Medulla oblongata (tissue), 1 donor: ENCODE measurements at regions not wholly inside any gene's neighbourhood (a gene's known extent, or its start where the extent isn't known, plus 50 kb on each side); places are given as distances from the start of the nearest gene placed in this dataset.

ENCODE experiments used
- DNase-seq: peaks from one replicate; pipeline ENCODE4 v3.0.0-alpha.2; 2015; ENCODE audit errors: extremely low spot score

DNA sequence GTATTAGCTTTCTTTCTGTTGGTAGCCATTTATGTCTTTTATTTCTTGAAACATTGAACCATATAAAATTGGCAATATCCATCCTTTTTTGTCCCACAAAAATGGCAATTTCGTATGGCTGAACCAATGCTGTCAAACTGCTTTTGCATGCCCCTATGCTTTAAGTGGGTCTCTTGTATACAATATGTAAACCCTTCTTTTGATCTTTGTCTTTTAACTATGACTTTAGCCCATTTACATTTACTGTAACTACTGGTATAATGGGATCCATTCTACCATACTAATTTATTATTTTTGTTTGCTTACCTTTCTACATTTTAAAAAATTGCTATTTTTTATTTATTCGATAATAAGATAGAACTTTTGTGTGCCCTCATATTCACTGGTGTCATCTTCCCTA is 93.4 kb downstream of the TENT4A start:
- DNase-seq: no peak

DNA sequence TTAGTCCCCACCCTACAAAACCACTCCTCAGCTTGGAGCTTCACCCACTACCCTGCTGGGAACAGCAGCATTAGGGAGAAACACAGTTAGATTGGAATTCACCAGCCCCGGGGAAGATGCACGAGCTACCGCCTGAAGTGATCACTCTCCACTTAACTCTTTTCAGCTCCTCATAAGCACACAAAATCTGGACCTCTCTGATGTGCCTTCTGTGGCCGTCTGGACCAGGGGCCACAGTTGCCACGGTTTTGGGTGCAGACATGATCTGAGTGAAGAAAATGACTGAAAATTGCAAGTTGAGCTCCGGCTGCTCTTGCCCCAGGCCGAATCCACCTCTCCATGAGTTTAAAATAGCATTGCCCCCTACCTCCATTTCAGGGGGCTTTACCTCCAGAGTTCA is 95.2 kb downstream of the TENT4A start:
- no peak for DNase-seq

DNA sequence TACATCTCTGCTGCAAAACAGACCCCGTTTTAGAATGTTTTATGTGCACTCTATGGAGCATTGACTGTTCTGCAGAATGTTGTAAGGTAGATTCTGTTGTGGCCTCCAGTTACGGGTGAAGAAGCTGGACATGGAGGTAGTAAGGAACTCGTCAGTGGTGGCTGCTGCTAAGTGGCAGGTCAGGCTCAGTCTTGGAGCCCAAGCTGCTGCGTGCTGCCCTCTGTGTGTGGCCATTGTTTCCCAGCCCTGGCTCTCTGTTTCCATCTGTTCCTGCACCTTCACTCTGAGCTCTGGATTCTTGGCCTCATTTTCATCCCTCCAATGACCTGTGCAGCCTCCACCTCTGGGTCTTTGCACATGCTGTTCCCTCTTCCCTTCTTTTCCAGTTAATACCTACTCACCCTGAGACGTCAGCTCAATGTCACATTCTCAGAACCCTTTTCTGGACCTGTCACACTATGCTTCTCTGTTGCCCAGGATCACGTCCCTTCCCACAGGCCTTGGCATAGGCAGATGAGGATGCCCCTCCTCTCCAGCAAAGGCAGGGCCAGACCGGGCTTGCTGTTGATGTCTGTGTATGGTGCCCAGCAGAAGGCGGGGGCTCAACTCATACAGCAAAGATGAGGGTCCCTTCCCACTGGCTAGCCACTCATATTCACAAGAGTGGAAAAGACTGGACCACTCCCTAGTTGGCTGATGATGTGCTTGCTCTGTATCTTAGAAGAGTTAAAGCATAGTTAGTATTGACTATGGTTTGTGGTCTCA is 97.6 kb downstream of the TENT4A start:
- no peak for DNase-seq

DNA sequence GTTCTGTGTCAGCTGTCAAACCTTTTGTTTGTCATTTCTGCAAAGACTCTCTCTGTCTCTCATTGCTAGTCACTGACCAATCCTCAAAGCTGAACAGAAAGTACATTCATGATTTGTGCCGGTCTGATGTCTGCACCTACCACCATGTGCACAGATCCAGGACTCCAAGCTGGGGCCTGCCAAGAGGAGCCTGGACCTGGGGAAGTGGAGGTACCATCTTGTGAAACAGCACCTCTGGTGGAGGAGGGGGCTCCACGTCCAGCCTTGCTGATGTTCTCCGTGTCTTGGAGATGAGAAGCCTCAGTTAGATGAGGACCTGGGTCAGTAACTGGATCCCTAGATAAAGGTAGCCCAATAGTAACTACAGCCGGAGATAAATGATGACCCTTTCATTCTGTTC is 98.9 kb downstream of the TENT4A start:
- DNase-seq: no peak

DNA sequence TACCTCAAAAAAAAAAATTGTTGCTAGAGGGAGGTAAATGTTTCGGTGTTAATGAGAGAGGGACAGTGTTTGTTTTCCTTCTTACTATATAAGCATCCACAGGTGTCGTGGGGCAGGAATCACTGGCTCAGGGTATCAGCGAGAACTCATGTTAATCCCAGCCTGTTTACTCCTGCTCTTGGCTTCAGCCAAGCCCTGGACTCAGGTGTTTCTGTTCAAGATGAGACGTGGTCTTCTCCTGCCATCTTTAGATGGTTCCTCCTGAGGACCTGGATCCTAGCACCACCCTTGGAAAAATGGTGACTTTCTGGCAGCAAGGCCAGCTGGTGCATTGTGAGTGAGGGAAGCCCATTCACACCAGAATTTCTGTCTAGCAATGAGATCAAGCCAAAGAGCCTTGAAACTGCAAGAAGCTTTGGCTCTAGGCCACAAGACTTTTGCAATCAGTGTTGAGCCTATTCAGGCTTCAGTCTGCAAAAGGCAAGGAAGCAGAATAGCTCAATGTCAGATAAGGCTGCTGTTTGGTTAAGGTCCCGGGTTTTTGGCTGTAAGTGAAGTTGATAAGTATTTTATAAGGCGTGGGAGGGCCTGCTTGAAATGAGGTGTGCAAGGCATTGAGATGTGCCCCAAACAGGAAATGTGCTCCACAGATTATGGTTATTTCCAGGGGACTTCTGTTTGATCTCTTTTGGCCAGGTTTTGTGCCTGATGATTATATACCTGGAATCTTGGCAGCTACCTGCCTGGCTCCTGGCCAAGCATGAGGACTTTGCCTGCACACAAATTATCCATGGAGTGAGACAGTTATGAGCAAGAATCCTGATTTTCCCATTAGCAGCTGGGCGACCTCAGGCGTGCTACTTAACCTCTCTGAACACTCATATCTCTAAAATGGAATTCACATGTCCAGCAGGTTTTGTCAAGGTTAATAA is 99.8 kb downstream of the TENT4A start:
- DNase-seq: peak; percentile 27

DNA sequence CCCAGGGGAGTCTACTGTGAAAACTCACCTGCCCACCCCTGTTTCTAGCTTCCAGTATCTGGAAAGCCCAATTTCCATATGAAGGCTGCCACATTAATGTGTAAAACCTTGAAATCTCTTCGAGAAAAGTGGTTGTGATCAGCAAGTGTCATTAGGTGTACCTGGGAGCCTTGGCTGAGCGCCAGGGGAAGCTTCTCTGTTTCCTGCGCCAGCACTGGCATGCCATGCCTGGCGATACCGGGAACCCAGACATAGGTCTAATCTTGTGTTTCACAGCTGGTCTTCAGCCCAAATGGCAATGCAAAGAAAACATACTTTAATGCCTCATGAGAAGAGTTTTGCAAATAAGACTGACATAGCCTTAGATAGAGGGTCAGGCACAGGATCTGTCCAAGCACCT is 101.6 kb downstream of the TENT4A start:
- no peak for DNase-seq

DNA sequence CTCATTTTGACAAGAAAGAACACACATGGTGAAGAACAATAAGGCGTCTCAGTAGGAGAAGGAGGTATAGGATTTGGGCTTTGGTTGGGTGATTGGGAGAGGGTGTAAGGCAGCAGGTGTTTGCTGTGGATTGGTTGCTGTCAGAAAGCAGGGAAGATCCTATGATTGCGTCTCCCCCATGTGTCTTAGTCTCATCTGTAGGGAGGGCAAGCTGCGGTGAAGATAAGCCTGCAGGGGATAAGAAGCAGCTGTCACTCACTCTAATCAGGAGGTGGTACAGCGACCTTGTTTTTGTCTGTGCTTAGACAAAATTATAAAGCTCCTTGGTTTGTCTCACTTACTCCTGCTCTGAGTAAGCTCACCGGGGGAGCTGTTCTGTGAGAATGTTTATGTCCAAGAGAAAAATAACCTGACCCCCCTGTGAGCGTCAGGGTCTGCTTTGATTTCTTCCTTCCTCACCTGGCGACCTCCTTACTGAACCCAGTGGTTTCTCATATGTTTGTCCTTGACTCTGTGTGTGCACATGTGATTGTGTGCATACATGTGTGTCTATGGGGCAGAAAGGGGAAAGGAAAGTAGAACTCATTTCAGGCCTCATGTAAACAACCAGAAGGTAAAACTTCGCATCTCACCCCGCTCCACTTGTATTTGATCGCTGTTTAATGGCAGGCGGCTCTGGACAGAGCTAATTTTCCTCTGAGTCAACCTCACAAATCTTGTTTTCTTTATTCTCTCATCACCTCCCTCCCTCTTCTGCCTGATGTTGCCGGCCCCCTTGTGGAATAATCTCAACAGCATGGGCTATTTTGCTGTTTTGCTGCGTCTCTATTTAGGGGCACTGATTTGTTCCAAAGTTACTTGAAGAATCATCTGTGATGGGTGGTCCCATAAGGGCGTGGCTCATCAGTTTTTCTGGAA is 105.6 kb downstream of the TENT4A start:
- DNase-seq: no peak

DNA sequence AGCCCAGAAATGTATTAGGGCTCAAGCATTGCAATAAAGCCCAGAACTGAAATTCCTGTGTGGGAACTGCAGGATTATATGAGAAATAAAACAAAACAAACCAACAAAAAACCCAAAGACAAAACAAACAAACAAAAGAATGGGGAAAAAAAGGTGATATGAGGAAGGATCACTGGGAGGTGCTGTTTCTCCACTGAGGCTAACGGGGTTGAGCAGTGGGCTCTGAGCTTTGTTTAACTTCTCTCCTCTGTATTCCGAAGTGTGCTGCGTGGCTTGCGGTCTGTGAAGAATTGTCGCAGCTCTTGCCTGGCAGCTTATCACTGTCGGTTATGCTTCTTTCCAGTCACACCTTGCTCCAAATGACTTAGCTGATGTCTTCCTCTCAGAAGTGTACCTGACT is 106.3 kb downstream of the TENT4A start:
- no peak for DNase-seq

DNA sequence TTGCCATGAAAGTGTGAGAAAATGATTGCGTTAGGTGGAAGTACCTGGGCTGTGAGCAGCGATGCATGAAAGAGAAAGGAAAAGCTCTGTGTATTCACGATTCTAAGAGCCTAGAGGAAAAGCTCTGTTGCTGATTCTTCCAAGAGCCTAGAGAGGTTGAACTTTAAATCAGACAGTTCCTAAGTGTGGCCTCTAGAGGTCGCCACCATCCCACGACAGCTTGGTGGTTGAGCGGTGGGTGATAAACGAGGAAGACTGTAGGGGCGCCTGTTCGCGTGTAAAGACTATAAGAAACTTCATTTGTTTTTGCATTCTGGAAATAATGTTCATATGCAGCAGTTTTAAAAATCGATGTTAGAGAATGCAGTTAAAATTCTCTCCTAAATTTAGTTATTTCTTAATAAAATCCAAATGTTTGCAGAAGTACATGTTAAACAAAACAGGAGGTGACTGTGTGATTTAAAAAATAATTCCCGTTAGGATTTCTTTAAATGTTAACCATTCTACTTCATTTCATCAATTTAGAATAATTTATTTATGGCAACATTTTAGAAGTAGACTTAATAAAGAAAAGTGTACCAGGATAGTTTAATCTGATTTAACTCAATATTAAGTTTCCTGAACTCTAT is 107.7 kb downstream of the TENT4A start:
- no peak for DNase-seq

DNA sequence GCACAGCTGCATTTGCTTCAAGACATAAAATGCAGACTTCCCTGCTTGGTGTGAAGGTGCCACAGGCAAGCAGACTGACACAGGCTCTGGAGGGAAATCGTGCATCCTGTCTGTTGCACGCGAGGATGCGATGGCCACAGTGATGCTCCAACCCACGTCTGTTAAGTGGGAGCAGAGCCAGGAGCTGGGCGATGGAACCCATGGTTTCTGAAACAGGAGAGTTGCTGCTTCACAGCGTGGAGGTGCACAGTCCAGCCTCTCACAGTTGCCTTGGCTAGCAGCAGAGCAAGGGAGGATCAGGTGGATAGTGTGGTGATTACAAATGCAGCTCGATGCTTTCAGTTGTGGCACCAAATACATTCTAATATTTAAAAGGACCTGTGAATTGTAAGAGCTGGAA is 108.8 kb downstream of the TENT4A start:
- DNase-seq: no peak

DNA sequence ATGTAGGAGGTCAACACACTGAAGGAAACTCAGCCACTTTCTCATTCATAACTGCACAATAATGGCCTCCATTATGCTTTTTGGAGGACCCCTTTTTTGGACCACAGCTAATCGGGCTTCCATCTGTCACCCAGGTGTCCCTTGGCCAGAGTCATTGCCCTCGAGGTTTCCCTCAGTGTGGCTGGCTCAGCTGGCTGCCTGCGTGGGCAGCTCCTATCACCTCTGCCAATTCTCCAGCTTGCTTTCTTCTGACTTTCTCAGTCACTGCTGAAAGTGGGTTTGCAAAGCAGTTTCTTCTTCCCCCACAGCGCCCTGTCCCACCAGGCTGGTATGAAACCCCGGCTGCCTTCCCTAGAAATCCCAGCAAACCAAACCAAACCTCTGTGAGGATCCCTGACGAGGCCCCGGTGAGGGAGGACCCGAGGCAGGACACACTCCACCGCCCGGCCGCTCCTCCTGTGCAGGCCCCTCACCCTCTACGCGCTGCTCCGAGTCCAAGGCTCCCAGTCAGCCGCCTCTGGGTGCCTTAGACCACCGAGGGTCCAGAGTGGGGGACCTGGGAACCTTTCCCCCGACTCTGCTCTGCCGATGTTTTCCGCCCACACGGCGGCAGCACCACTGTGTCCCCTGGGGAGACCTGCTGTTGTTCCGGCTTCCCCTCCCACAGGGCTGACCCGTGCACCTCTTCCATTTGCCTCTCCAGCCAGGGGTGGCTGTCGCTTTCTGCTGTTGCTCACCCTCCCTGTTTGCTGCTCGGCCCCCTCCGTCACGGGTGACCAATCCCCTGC is 109.5 kb downstream of the TENT4A start:
- no peak for DNase-seq

DNA sequence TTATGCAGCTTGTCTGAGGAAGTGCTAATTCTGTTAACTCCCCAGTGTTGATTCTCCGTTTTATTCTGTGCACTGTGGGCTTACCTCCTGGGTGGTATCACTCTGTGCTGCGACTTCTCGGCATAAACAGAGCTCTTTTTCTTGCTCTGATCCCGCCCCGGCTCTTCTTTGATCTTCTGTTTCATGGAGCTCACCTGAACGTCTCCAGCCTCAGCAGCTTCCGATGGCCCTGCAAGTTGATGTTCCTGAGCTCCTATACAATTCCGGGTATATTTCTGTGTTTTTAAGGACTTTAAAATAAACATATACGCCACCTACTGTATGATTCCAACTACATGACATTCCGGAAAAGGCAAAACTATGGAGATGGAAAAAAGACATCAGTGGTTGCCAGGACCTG is 110.8 kb downstream of the TENT4A start:
- no peak for DNase-seq

DNA sequence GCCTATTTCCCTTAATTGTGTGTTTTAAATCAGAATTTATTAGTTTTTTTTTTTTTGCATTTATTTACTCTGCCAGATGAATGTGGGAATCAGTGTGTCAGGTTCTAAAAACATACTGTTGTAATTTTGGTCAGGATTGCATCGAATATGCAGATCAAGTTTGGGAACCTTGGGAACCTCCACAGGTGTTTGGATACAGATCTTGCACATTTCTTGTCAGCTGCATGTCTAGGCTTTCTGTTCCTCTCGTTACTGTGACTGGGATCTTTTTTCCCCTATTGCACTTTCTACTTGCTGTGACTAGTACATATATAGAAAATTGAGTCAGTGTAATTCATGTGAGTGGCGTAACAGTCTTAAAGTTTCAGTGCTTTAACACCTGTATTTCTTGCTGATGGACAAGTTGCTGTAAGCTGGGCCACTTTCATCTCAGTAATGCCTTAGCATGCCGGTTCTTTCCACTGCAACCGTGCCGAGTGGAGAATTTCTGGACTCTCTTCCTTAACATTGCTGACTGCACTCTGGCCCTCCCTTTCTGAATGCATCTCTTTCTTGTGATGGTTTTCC is 112.5 kb downstream of the TENT4A start:
- DNase-seq: no peak

DNA sequence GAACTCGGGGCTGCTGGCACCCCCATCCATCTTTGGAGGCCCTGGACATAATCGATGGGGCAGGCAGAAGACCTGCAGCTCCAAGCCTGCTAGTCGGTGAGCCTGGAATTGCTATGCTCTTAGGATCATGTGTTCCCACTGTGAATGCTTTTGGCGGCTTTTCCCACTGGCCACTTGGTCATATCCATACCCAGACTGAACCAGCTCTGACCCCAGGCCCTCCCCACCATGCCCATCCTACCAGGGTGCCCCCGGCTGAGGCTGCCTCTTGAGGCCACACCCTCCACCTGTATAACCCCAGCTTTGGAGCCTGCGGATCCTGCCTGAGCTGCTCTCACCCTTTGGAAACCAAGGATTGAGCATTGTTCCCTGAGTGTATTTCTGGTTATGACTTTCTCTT is 113.5 kb downstream of the TENT4A start:
- DNase-seq: no peak

DNA sequence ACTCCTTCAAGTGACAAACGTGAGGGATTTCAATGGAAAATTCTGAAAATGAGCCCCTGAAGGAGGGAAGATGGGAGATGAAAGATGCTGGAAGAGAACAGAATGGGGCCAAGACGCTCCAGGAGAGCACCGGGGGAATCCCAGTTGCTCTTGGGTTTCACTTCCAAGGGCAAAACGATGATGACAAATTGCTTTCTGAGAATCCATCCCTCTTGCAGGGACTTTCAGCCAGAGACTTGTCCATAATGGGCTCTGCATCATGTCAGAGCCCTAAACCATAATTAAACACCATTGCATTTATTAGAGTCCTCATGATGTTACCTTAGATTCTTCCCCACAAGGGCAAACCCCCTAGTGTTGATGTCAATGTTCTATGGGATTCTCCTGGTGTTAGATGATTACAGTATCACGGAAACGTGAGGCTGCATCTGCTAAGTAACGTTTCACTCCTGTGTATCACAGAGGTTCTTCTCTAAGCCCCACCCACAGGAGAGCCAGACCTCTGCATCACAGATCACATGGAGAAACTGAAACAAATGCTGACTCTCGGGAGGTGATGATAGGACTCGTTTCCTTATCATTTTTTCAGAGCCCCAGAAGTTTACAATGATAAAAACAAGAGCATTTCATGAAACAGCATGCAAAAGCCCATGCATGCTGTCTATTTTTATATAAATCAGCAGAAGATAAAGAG is 114.4 kb downstream of the TENT4A start:
- DNase-seq: peak; percentile 8

DNA sequence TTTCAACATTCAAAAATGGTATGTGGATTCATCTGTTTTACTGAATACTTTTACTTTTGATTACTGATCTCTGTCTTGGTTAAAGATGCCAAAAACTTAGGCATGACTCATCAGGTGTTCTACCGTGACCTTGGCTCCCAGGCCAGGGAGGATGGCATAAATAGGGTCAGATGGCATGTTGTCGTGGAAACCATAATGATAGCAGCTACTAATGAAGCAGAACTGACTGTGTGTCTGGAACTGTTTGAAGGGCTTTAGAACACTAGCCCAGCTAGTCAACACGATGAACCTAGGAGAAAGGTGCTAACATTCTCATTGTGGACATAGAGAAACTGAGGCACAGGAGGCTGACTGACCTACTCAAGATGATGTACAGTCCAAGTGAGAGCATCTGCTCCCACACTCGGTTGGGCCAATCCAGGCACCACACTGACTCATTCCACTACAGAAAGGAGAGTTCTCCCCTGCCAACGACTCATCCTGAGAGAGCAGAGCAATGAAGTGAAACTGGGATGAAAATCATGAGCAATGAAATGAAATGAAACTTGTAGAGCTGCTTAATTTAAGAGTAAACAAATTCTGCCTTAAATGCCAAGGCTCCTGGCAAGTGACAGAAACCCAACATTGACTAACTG is 116.0 kb downstream of the TENT4A start:
- no peak for DNase-seq

DNA sequence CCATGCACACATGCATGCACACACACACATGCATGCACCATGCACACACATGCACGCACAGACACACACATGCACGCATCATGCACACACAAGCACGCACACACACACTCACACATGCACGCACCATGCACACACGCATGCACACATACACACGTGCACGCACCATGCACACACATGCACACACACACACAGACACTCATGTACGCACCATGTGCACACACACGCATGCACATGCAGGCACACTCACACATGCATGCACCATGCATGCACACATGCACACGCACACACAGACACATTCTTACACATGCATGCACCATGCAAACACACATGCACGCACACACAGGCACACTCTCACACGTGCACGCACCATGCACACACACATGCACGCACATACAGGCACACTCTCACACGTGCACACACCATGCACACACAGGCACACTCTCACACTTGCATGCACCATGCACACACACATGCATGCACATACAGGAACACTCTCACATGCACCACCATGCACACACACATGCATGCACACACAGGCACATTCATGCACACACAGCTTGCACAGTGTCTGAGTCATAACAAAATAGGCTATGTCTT is 117.5 kb downstream of the TENT4A start:
- DNase-seq: no peak

DNA sequence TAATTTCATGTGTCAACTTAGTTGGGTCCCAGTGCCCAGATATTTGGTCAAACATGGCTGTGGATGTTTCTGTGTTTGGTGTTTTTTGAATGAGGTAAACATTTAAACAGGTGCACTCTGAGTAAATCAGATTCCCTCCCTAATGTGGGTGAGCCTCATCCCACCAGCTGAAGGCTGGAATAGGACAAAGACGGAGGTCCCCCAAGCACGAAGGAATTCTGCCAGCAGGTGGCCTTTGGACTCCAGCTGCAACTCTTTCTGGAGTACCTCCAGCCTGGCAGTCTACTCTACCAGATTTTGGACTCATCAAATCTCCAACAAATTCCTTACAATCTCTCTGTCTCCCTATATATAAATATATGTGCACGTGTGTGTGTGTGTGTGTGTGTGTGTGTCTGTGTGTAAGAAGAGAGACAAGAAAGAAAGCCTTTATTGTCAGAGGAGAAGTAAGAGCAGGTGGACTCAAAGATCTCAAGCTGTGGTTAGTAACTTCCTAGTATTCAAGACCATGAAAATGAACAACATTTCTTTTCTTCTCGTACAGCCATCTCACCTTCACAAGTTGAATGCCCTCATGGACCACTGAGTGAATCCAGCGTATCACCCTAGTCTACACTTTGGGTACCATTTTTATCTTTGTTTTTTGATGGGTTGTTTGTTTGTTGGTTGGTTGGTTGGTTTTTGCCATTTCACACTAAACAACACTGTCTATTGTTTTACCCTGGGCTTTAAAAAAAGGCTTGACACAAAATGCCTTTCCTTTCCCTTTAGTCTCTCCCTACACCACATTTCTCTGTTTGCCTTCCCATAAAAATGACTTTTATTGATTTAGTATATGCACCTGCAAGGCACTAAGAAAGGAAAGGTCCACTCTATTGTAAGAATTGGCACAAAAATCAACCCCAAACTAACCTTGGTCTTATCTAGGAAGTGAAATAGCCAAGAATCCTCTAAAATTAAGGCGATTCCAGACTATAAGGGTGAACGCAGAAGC is 118.7 kb downstream of the TENT4A start:
- no peak for DNase-seq
